ENCODE measurements at regions not wholly inside any gene's neighbourhood (a gene's known extent, or its start where the extent isn't known, plus 50 kb on each side); places are given as distances from the start of the nearest gene placed in this dataset.

GRCh38 chr6:95263840-95264239, 313.5 kb upstream of the MANEA start:
- TF ChIP-seq, protein P1, sequence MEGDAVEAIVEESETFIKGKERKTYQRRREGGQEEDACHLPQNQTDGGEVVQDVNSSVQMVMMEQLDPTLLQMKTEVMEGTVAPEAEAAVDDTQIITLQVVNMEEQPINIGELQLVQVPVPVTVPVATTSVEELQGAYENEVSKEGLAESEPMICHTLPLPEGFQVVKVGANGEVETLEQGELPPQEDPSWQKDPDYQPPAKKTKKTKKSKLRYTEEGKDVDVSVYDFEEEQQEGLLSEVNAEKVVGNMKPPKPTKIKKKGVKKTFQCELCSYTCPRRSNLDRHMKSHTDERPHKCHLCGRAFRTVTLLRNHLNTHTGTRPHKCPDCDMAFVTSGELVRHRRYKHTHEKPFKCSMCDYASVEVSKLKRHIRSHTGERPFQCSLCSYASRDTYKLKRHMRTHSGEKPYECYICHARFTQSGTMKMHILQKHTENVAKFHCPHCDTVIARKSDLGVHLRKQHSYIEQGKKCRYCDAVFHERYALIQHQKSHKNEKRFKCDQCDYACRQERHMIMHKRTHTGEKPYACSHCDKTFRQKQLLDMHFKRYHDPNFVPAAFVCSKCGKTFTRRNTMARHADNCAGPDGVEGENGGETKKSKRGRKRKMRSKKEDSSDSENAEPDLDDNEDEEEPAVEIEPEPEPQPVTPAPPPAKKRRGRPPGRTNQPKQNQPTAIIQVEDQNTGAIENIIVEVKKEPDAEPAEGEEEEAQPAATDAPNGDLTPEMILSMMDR (IDR thresholded peaks at IDR 0.05; ENCODE audit: low read depth, low read length): no peak
- TF ChIP-seq POLR2A (IDR thresholded peaks at IDR 0.05; ENCODE audit: extremely low read depth, insufficient read length): no peak
- TF ChIP-seq, protein P2, sequence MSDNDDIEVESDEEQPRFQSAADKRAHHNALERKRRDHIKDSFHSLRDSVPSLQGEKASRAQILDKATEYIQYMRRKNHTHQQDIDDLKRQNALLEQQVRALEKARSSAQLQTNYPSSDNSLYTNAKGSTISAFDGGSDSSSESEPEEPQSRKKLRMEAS (IDR thresholded peaks at IDR 0.05; ENCODE audit: low read depth, low read length): no peak

Data from NB4 (cell line).